Left forelimb (tissue), 1 donor: ENCODE measurements at regions not wholly inside any gene's neighbourhood (a gene's known extent, or its start where the extent isn't known, plus 50 kb on each side); places are given as distances from the start of the nearest gene placed in this dataset.
"Not testable (repeated sequence)": the region's sequence is repeated elsewhere in the genome, so short reads cannot be mapped to it uniquely, and the experiment has no call there.

Experiments
- DNase-seq: peaks from one replicate; pipeline ENCODE4 v3.0.0-alpha.2; 2018; ENCODE audit warnings: low spot score

DNA sequence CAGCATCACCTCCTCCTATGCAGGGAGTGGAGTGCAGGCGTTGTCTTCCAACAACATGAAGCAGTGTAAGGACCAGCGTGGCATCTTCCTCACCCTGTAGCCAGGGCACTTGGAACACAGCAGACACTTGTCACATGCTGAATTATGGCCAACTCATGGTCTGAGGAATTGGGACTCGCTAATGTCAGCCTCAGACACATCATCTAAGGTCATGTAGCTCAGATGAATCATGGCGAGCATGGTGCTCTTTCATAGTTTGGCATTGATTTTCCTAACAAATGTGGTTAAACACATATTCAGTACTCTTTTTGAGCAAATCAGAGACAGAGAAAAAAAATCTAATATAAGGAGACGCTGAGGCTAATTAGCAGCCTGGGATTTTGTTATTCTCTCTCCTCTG lies 99.6 kb upstream of the SGCG start:
- no peak for DNase-seq

DNA sequence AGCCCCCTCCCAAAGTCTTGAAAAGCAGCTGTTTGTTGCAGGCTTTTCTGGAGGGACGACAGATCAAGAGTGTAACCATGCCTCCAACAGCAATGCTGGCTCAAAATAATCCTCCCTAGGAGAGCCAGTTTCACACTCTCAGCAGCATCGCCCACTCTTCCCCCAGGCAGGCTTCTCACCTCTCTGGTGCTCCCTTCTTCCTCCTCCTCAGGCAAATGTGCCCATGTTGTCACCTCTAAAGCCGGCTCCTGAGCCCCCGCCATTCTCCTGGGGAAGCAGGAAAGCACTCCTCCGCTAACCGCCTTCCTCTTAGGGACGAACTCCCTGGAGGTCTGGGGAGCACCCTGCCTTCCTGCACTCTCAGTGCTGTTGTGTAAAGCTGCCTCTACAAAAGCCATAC lies 98.9 kb upstream of the SGCG start:
- no peak for DNase-seq

DNA sequence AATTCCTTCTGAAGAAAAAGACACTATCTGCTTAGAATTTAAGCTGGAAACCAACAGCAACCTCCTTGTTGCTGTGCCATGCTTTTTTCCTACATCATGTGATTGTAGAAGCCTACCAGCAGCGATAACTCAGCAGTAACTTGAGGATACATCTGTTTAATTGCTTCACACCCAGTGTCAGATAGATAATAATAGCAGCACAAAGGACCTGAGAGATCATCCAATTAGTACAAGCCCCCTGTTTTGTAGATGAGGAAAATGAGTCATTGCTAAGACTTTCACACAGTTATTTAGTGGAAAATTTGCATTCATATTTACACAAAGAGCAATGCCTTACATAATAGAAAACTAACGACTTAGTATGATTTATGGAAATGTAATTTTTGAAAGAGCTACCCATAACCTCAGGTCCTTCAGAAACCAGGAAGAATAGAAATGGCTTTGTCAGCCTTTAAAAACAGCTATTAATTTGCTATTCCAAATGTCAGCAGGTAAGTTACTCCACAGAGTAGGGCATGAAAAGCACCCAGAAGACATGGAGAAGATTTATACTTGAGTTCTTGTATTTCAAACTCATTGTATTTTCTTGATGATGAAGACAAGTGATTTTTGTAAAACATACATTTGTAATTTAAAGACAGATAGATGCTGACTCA lies 93.7 kb upstream of the SGCG start:
- DNase-seq, result no peak

DNA sequence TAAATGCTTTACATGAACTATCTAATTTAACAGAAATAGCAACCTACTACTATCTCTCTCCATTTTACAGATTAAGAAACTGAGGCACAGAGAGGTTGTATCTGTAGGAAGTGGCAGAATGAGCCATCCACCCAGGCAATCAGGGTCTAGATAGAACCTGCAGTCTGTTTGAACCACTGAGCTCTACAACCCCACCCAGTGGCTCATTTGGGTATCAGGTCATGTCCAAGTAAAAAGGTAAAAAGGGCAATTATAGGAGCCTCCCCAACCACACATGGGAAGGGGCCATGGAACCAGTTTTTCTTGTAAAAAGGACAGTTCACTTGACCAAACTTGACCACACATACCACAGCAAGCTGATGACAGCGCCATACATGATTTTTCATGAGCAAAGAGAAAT lies 92.9 kb upstream of the SGCG start:
- no peak for DNase-seq

DNA sequence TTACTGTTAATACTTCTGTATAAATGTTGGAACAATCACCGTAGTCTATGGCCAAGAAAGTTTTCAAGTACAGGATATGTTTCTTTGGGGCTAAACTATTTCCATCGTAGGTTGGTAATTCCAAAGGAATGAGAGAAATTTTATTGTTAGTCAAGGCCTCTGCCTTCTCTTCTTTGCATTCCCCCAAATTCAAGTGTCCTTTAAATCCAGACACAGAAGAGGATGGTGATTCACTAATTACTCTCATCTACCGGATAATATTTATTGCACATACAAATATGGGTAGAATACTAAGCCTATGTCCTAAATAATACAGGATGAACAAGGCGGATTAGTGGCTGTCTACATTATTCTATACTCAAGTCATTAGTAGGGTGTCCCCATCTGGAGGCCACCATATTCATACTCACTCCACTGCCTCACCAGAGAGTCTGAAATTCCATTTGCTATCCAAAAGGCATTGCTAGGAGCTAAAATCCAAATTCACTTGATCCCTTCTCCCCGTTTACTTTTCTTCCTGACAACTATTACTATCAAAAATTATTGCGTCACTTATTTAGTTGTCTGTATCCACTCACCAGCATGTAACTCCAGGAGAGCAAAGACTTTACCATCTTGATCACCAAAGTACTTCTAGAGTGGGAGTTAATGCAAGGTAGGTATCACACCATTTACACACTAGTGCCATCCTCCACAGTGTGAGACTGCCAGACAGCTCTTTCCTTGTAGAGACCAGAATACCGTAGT lies 82.4 kb upstream of the SGCG start:
- DNase-seq, result no peak

DNA sequence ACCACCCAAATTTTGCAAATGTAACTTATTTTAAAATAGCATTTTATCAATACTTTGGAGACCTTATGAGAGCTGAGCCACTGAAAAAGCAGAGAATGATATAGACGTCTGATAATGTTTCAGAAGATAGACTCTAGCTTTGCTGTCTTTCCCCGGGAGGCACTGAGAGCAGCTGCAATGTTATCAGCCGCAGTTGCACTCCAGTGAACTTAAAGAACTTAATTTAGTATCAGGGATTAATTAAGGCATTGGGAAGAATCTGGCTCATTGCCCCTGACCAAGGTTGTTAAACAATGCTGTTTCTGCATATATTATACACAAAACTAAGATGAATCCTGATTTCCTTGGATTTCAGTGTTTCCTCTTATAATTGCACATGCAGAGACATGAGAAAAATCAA lies 75.7 kb upstream of the SGCG start:
- DNase-seq, result no peak

DNA sequence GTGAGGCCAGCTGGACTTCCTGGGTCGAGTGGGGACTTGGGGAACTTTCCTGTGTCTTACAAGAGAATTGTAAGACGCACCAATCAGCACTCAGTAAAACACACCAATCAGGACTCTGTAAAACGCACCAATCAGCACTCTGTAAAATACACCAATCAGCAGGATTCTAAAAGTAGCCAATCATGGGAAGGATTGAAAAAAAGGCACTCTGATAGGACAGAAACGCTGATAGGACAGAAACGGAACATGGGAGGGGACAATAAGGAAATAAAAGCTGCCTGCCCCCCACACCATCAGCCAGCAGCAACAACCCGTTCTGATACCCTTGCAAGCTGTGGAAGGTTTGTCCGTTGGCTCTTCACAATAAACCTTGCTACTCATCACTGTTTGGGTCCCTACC lies 73.1 kb upstream of the SGCG start:
- DNase-seq, result no peak

DNA sequence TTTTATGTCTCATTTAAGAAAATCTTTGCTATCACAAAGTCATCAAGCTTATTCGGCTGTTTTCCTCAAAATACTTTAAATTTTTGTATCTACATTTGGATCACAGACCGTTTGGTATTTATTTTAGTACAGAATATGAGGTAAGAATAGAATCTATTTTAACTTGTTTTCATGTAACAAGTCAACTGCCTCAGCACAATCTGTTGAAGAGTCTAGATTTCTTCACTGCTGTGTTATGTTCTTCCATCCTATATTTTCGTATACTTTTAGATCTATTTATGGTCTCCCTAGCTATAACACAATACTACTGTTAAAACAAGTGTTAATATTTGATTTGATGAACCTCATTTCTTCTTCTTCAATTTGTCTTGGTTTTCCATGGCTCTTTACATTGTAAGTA lies 61.6 kb upstream of the SGCG start:
- no peak for DNase-seq

DNA sequence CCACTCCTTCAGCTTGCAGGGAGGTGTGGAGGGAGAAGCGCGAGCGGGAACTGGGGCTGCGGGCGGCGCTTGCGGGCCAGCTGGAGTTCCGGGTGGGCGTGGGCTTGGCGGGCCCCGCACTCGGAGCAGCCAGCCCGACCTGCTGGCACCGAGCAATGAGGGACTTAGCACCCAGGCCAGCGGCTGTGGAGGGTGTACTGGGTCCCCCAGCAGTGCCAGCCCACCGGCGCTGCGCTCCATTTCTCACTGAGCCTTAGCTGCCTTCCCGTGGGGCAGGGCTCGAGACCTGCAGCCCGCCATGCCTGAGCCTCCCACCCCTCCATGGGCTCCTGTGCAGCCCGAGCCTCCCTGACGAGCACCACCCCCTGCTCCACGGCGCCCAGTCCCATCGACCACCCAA lies 53.2 kb upstream of the SGCG start:
- not testable (repeated sequence) for DNase-seq

DNA sequence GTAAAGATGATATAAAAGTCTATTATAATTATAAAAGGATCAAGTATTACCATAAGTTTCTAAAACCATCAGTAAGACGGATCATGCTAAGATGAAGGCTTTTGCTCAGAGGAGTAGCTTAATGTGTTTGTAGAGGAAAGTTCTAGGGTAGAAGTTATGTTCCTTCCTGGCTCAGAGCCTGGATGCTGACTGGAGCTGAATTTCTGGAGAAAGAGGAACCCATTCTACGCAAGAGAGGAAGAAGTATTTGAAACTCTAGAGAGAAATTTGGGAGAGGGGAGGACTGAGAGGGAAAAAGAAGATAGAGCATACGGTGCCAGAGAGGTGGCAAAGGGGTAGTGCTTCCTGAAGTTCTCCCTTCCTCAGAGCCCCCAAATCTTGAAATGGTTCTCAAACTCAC lies 51.4 kb upstream of the SGCG start:
- DNase-seq, result no peak
